Fibroblast of upper back skin (primary cell): ENCODE measurements at regions not wholly inside any gene's neighbourhood (a gene's known extent, or its start where the extent isn't known, plus 50 kb on each side); places are given as distances from the start of the nearest gene placed in this dataset.

Source experiments
- DNase-seq: peaks from one replicate; pipeline ENCODE4 v3.0.0-alpha.2; 2013

DNA sequence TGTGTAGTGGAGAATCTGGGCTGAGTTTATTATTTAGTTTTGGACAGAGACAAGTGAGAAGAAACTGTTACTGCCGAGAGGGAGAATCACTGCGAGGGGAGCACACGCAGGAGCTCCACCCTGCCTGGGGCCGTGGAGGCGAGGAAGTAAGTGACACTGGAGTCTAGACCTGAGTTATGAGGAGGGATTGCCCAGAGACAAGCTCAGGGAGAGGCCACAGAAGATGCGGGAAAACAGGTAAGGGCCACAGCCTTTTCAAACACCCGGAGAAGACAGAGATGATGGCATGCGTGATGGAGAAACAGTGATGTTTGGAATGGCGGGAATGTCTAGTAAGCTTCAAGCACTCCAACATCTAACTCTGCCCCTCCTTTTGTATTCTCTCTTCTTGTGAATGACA is 84.1 kb downstream of the TNFSF11 start:
- DNase-seq, result no peak

DNA sequence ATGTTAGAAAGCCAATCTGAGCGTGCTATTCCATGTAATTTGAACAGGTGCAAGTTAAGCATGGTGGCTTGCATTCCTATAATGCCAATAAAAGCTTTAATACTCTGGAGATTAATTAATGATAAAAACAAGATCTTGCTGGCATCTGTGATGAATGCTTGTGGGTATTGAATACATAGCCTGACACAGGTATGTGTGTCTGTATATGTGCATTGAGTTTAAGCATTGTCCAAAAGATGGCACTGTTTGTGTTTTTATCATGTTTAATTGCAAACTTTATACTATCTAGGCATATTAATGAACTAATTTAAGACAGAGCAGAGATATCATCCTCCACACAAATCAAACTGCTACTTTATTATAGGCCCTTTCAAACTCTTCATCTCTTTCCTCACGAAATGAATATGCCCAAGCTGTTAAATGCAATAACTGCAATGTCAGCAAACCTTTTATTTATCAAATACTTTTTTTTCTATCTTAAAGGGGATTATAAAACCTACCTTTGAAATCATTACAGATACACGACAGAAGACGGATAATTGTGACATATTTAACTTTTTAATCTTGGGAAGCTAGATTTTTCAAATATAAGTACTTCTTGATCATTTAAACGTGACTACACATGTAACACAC is 86.5 kb downstream of the TNFSF11 start:
- DNase-seq, result peak; percentile 29

DNA sequence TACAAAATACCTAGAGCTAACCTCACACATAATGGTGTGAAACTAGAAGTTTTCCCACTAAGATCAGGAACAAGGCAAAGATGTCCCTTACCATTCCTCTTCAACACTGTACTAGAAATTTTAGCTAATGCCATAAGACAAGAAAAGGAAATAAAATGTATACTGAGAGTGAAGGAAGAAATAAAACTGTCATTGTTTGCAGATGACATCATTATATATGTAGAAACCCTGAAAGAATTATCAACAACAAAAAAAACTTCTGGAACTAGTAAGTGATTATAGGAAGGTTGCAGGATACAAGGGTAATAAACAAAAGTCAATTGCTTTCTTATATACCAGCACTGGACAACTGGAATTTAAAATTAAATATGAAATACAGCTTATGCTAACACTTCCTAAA is 93.7 kb downstream of the TNFSF11 start:
- no peak for DNase-seq

- DNase-seq, result no peak
Measured at GRCh38 chr13:42671502-42671901, 97.5 kb downstream of the TNFSF11 start.

DNA sequence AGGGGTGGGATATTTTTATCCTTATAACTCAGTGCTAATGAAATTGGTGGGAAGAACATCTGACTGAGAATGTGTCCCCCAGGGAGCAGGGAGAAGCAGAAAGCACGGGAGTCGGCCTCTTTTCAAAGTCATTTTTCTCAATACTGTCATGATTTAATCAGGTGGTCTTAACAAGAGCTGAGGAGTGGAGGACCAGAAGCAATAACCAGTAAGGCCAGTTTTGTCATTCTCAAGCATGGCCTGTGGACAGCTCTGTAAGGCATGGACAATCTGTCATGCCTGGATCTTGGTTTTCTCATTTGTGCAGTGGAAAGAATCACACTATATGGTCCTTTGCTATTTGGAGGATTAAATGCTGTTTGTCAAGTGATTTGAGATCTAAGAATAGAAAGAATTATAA is 99.7 kb downstream of the TNFSF11 start:
- no peak for DNase-seq

GRCh38 chr13:42680748-42681147 is 100.6 kb upstream of the FAM216B start:
- DNase-seq, result no peak

DNA sequence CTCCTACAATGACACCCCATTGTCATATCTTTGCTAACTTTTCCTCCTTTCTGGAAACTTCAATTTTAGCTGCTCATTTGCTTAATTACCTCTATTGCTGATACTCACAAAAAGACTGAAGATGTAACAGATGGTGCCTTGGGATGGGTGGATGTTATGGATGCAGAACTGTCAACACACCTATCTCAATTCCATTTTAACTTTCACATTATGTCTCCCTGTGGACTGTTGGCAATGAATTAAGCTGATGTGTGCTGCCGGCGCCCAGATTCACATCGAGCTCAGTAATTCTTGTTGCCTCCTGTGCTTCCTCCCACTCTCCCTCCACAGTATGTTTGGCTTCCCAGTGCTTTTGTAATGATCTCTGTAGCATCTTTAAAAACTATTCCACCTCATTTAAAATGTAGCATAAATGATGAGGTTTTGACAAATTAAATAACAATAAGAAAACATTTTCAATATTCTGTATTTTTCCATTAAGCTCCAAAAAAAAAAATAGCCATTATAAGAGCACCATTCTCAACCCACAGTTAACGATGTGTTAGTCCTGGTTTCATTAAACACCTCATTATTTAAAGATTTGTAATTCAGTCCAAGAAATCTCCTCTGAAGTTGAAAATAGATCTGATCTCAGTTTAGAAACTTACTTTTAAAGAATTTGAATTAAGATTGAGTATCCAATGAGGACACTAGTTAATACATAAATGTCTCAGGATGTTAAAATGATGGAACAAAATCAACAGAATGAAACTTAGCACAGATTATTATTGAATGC is 99.9 kb upstream of the FAM216B start:
- no peak for DNase-seq

- DNase-seq, result no peak
Measured at GRCh38 chr13:42684226-42684625, 97.2 kb upstream of the FAM216B start.

GRCh38 chr13:42685751-42686150 is 95.6 kb upstream of the FAM216B start:
- no peak for DNase-seq

- DNase-seq, result no peak
Measured at GRCh38 chr13:42686165-42686564, 95.2 kb upstream of the FAM216B start.

DNA sequence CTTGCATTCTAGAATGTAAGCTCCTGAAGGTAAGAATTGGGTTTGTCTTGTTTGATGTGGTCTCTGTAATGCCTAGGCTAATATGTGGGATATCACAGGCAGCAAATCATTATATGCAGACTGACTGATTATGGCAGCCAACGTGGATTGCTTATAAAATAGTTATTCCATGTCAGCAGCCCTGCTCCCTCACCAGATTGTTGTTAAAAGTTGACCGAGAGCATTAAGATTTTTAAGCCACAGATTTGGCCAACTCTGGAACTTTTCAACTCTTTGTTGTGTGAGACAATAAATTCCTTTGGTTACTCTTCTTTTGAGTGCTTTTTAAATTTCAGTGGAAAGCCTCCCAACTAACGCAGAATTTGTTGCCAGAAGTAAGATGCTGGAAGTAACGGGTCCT is 92.6 kb upstream of the FAM216B start:
- DNase-seq, result peak; percentile 37

DNA sequence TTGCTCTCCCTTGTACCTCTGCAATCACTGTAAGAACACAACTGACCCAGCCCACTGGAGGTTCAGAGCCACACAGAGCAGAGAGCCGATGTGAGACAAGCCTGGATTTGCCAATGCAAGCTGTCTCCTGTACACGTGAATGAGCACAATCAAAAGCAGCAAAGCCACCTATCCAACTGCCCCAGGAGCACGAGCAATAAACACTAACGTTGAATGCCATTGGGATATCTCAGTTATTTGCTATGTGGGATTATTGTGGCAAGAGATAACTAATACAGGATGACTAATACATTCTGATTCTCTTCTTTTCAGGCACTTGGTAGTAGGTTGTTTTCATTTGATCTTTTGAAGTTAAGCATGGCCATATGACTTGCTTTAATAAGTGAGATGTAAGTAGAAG is 85.2 kb upstream of the FAM216B start:
- peak; percentile 76 for DNase-seq

- no peak for DNase-seq
Measured at GRCh38 chr13:42699912-42700311, 81.5 kb upstream of the FAM216B start.

GRCh38 chr13:42702716-42703115 is 78.7 kb upstream of the FAM216B start:
- DNase-seq, result no peak

DNA sequence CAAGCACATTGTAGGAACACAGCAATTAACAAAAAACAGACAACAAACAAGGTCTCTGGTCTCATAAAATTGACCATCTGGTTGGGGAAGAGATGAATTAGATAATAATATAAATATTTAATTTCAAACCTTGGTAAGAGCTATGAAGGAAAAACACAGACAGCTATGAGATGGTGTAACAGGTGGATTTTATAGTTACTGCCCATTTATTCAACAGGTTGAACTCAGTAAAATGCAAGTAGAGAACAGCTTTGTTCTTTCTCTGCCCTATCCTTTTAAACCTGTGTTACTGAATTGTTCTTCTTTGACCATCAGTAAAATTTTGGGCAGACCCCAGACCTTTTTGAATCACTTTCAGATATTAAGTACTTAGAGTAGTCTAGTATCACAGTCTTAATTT is 77.6 kb upstream of the FAM216B start:
- DNase-seq, result no peak

DNA sequence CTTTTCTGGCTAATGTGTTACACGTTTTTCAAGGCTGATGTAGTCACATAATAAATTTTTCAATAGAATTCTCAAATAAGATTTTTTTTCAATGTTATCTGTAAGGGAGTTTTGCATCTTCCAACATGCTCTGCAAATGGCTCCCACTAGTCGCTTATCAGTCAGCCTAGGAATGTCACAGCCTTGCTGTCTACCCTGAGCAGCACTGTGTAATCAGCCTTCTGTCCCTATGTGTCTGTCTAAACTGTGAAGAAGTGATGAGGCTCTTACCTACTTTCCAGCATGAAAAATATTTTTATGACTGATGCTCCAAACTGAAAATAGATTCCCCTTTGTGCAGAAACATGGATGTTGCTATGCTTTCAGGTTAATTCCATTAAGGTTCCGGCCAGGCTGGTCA is 75.1 kb upstream of the FAM216B start:
- DNase-seq, result no peak

GRCh38 chr13:42707048-42707447 is 74.3 kb upstream of the FAM216B start:
- DNase-seq, result peak; percentile 38

DNA sequence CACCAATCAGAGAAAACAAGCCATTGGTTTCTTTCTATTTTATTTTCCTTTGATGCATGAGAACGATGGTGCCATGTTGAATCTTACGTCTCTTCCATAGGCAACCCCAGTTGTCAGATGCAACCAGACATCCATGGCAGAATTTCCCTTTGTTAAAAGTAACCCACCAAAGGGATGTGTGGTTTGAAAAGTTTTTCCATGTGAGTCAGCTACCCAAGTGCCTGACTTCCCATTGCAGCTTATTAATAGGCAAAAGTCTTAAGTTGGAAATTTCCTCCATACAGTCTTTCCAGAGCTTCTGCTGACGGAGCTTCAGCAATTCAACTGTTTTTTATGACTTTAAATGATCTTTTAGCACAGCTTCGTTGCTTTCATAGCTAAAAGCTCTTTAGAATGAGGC is 73.8 kb upstream of the FAM216B start:
- DNase-seq, result peak; percentile 83

DNA sequence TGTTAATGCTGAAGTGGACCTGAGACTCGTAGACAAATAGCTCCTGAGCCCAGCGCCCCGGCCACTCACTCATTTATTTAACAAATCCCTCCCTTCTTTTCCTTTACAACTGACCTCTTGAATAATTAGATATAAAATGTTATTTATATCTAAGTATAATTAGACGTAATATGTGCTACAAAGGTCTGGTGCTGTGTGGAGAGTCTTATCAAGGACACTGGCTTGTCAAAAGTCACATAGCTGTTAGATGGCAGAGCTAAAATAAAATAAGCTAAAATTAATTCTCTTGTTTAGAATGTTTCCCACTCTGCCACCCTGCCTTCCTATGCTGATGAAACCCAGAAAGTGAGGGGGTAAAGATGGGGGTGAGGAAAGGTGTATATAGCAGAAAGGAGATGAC is 73.0 kb upstream of the FAM216B start:
- no peak for DNase-seq

- no peak for DNase-seq
Measured at GRCh38 chr13:42709276-42709675, 72.1 kb upstream of the FAM216B start.

DNA sequence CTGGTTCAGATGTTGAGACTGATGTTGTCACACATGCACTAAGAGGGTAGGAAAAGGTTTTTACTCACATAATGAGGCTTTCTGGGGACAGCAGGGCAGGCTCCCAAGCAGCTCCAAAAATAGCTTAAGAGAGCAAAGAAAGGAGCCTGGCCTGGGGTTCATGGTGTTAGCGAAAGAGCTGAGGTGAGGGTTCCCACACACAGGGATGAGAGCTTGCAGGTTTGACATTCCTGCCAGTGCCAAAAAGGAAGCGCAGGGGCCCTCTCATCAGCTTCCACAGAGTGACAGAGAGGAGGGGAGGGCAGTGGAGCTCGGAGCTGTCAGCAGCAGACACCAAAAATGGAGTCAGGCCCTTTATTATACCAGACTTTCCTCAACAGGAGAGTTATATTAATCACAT is 65.5 kb upstream of the FAM216B start:
- no peak for DNase-seq

GRCh38 chr13:42717176-42717575 is 64.2 kb upstream of the FAM216B start:
- no peak for DNase-seq

GRCh38 chr13:42720113-42720857 is 61.1 kb upstream of the FAM216B start:
- peak; percentile 98 for DNase-seq

DNA sequence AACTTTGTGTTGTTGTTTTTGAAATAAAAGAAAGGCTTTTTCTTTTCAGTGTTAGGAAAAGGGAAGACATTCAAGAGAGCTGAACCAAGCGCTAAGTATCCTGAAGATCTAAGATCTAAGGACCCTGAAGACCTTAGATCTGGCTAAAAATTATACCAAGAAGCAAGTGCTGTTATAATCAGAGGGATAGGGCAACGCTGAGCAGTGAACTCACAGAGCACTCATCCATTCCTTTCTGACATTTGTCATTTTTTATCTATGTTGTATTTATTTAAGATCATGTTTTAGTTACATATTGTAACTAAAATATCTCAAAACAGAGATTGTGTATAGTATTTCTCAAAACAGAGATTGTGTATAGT is 60.5 kb upstream of the FAM216B start:
- DNase-seq, result no peak
